WTC11 (cell line): ENCODE measurements at regions not wholly inside any gene's neighbourhood (a gene's known extent, or its start where the extent isn't known, plus 50 kb on each side); places are given as distances from the start of the nearest gene placed in this dataset.
"Not testable (repeated sequence)": the region's sequence is repeated elsewhere in the genome, so short reads cannot be mapped to it uniquely, and the experiment has no call there.

ENCODE experiments used
- ATAC-seq: fragments of 200-7000 bp; cut with Tn5 transposase; 2 replicates; pipeline ENCODE4 v1.10.0; 2021; ENCODE audit warnings: mild to moderate bottlenecking, moderate library complexity
- CTCF ChIA-PET: fragments of 300-600 bp; sonication (Branson Sonifier 250); formaldehyde crosslinking; loops from one replicate; lab custom pipeline; 2021; ENCODE audit warnings: antibody characterized with exemption; lab: Charles Lee
- POLR2A ChIA-PET: fragments of 350-600 bp; sonication (Branson Sonifier 250); formaldehyde crosslinking; loops from one replicate; lab custom pipeline; 2021; ENCODE audit warnings: antibody characterized with exemption; lab: Charles Lee
- DNase-seq: peaks from one replicate; pipeline ENCODE4 v3.0.0; 2021; ENCODE audit warnings: low spot score
- H3K27ac Mint-ChIP-seq: 2 replicates; pipeline ENCODE4 v1.8.0; 2021; ENCODE audit warnings: mixed read lengths
- H3K27me3 Mint-ChIP-seq: 2 replicates; pipeline ENCODE4 v1.8.0; 2021; ENCODE audit warnings: low read depth, mild to moderate bottlenecking, moderate library complexity, mixed read lengths
- H3K36me3 Mint-ChIP-seq: 2 replicates; pipeline ENCODE4 v1.8.0; 2021; ENCODE audit warnings: mixed read lengths
- H3K4me1 Mint-ChIP-seq: 2 replicates; pipeline ENCODE4 v1.8.0; 2022; ENCODE audit warnings: mixed read lengths
- H3K4me3 Mint-ChIP-seq: 2 replicates; pipeline ENCODE4 v1.8.0; 2021; ENCODE audit warnings: mild to moderate bottlenecking, moderate library complexity, mixed read lengths
- H3K9me3 Mint-ChIP-seq: 2 replicates; pipeline ENCODE4 v1.8.0; 2021; ENCODE audit warnings: mixed read lengths
- ATF3 ChIP-seq: sonication (generic); formaldehyde crosslinking; conservative IDR thresholded peaks from 2 replicates; pipeline ENCODE4 v1.8.1; 2022; ENCODE audit warnings: mild to moderate bottlenecking, missing genetic modification reagents
- CTCF ChIP-seq: fragments of 200-600 bp; IDR thresholded peaks from 2 replicates; pipeline ENCODE4 v1.8.0; 2022; ENCODE audit warnings: antibody characterized with exemption
- ELF4 ChIP-seq: sonication (generic); formaldehyde crosslinking; IDR thresholded peaks from 2 replicates; pipeline ENCODE4 v1.8.1; 2022; ENCODE audit warnings: low read depth, mild to moderate bottlenecking, moderate library complexity, missing genetic modification reagents
- ETV6 ChIP-seq: sonication (generic); formaldehyde crosslinking; IDR thresholded peaks from 2 replicates; pipeline ENCODE4 v1.8.1; 2022; ENCODE audit warnings: mild to moderate bottlenecking, missing genetic modification reagents
- HMGA2 ChIP-seq: fragments of 250-450 bp; sonication (Bioruptor Pico); IDR thresholded peaks from 2 replicates; pipeline ENCODE4 v1.4.0; 2021; ENCODE audit warnings: mild to moderate bottlenecking, moderate library complexity
- MXD4 ChIP-seq: fragments of 250-450 bp; sonication (Bioruptor Pico); IDR thresholded peaks from 2 replicates; pipeline ENCODE4 v1.8.0; 2021; ENCODE audit warnings: mild to moderate bottlenecking, moderate library complexity, borderline replicate concordance
- NR1H2 ChIP-seq: sonication (generic); formaldehyde crosslinking; IDR thresholded peaks from 2 replicates; pipeline ENCODE4 v1.9.0; 2021; ENCODE audit warnings: mild to moderate bottlenecking, moderate library complexity, missing genetic modification reagents
- NR2C2 ChIP-seq: sonication (generic); formaldehyde crosslinking; IDR thresholded peaks from 2 replicates; pipeline ENCODE4 v1.8.0; 2022; ENCODE audit warnings: mild to moderate bottlenecking, missing genetic modification reagents
- SMAD4 ChIP-seq: sonication (generic); formaldehyde crosslinking; IDR thresholded peaks from 2 replicates; pipeline ENCODE4 v1.8.0; 2022; ENCODE audit warnings: mild to moderate bottlenecking, missing genetic modification reagents
- SOX15 ChIP-seq: fragments of 250-450 bp; sonication (Bioruptor Pico); IDR thresholded peaks from 2 replicates; pipeline ENCODE4 v1.9.0; 2021; ENCODE audit warnings: mild to moderate bottlenecking
- TCF7 ChIP-seq: sonication (generic); formaldehyde crosslinking; IDR thresholded peaks from 2 replicates; pipeline ENCODE4 v1.8.0; 2022; ENCODE audit warnings: mild to moderate bottlenecking, low read depth, missing genetic modification reagents, moderate library complexity
- TEAD4 ChIP-seq: sonication (generic); formaldehyde crosslinking; IDR thresholded peaks from 2 replicates; pipeline ENCODE4 v1.8.0; 2022; ENCODE audit warnings: mild to moderate bottlenecking, missing genetic modification reagents
- ZNF219 ChIP-seq: sonication (generic); formaldehyde crosslinking; IDR thresholded peaks from 2 replicates; pipeline ENCODE4 v1.8.0; 2023; ENCODE audit warnings: missing genetic modification reagents, mild to moderate bottlenecking, borderline replicate concordance
- ZNF232 ChIP-seq: sonication (generic); formaldehyde crosslinking; IDR thresholded peaks from 2 replicates; pipeline ENCODE4 v1.8.0; 2022; ENCODE audit warnings: mild to moderate bottlenecking, missing genetic modification reagents
- ZNF423 ChIP-seq: fragments of 250-450 bp; sonication (Bioruptor Pico); IDR thresholded peaks from 2 replicates; pipeline ENCODE4 v2.1.2; 2022; ENCODE audit warnings: mild to moderate bottlenecking, moderate library complexity
- TF ChIP-seq, protein P1 (sequence below): sonication (generic); formaldehyde crosslinking; IDR thresholded peaks from 2 replicates; pipeline ENCODE4 v1.8.0; 2022; ENCODE audit warnings: mild to moderate bottlenecking, missing genetic modification reagents
- TF ChIP-seq, protein P2 (sequence below): fragments of 250-450 bp; sonication (Bioruptor Pico); IDR thresholded peaks from 2 replicates; pipeline ENCODE4 v1.9.0; 2021; ENCODE audit warnings: mild to moderate bottlenecking
- TF ChIP-seq, protein P3 (sequence below): sonication (generic); formaldehyde crosslinking; IDR thresholded peaks from 2 replicates; pipeline ENCODE4 v1.8.1; 2022; ENCODE audit warnings: low read depth, mild to moderate bottlenecking, moderate library complexity, missing genetic modification reagents, borderline replicate concordance
- TF ChIP-seq, protein P4 (sequence below): sonication (generic); formaldehyde crosslinking; IDR thresholded peaks from 2 replicates; pipeline ENCODE4 v1.8.1; 2023; ENCODE audit warnings: mild to moderate bottlenecking, missing genetic modification reagents
- TF ChIP-seq, protein P5 (sequence below): sonication (generic); formaldehyde crosslinking; IDR thresholded peaks from 2 replicates; pipeline ENCODE4 v1.8.1; 2023; ENCODE audit warnings: mild to moderate bottlenecking, missing genetic modification reagents

- H3K4me1 Mint-ChIP-seq, result no peaks in the 10 kb centered on the region
- no peak for DNase-seq
- no peak for ATAC-seq
- ChIA-PET POLR2A (no interaction called here), CTCF (no interaction called here)
- no peaks in the 10 kb centered on the region for H3K27me3 Mint-ChIP-seq
- TF ChIP-seq ZNF232 (CRISPR knock-in tag) (no peak), ZNF423 (no peak), ELF4 (CRISPR knock-in tag) (no peak), CTCF (no peak), ETV6 (CRISPR knock-in tag) (no peak), SMAD4 (no peak), ZNF219 (CRISPR knock-in tag) (no peak), NR1H2 (CRISPR knock-in tag) (no peak), NR2C2 (CRISPR knock-in tag) (no peak), HMGA2 (no peak), TEAD4 (CRISPR knock-in tag) (no peak)
- TF ChIP-seq, protein P1, sequence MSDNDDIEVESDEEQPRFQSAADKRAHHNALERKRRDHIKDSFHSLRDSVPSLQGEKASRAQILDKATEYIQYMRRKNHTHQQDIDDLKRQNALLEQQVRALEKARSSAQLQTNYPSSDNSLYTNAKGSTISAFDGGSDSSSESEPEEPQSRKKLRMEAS (CRISPR knock-in tag), result no peak
- TF ChIP-seq, protein P2, sequence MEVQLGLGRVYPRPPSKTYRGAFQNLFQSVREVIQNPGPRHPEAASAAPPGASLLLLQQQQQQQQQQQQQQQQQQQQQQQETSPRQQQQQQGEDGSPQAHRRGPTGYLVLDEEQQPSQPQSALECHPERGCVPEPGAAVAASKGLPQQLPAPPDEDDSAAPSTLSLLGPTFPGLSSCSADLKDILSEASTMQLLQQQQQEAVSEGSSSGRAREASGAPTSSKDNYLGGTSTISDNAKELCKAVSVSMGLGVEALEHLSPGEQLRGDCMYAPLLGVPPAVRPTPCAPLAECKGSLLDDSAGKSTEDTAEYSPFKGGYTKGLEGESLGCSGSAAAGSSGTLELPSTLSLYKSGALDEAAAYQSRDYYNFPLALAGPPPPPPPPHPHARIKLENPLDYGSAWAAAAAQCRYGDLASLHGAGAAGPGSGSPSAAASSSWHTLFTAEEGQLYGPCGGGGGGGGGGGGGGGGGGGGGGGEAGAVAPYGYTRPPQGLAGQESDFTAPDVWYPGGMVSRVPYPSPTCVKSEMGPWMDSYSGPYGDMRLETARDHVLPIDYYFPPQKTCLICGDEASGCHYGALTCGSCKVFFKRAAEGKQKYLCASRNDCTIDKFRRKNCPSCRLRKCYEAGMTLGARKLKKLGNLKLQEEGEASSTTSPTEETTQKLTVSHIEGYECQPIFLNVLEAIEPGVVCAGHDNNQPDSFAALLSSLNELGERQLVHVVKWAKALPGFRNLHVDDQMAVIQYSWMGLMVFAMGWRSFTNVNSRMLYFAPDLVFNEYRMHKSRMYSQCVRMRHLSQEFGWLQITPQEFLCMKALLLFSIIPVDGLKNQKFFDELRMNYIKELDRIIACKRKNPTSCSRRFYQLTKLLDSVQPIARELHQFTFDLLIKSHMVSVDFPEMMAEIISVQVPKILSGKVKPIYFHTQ (CRISPR knock-in tag), result no peak
- peaks cover 9% of the 10 kb centered on the region for H3K36me3 Mint-ChIP-seq
- peaks cover 13% of the 10 kb centered on the region for H3K9me3 Mint-ChIP-seq
- H3K4me3 Mint-ChIP-seq, result no peak overlapping the region
- no peak overlapping the region for H3K27ac Mint-ChIP-seq
Observed at GRCh38 chr2:145524303-145524702, 1004.4 kb upstream of the ZEB2 start.

GRCh38 chr2:145519254-145519653 lies 999.3 kb upstream of the ZEB2 start:
- H3K4me1 Mint-ChIP-seq, H3K27ac Mint-ChIP-seq, H3K27me3 Mint-ChIP-seq, DNase-seq, H3K4me3 Mint-ChIP-seq, H3K36me3 Mint-ChIP-seq, CTCF ChIA-PET, ATAC-seq, POLR2A ChIA-PET: not testable (repeated sequence)
- H3K9me3 Mint-ChIP-seq, result peaks cover 13% of the 10 kb centered on the region

GRCh38 chr2:145511946-145512345 lies 992.0 kb upstream of the ZEB2 start:
- Mint-ChIP-seq H3K27me3 (no peaks in the 10 kb centered on the region), H3K4me3 (no peak overlapping the region), H3K4me1 (no peaks in the 10 kb centered on the region), H3K36me3 (no peaks in the 10 kb centered on the region), H3K9me3 (no peaks in the 10 kb centered on the region), H3K27ac (no peak overlapping the region)
- DNase-seq, result no peak
- POLR2A ChIA-PET, result no interaction called here
- CTCF ChIA-PET, result no interaction called here
- no peak for ATAC-seq
- TF ChIP-seq TCF7 (CRISPR knock-in tag) (no peak), SOX15 (no peak), MXD4 (CRISPR knock-in tag) (no peak), NR2C2 (CRISPR knock-in tag) (no peak), ZNF232 (CRISPR knock-in tag) (no peak), ATF3 (CRISPR knock-in tag) (no peak)
- TF ChIP-seq, protein P3, sequence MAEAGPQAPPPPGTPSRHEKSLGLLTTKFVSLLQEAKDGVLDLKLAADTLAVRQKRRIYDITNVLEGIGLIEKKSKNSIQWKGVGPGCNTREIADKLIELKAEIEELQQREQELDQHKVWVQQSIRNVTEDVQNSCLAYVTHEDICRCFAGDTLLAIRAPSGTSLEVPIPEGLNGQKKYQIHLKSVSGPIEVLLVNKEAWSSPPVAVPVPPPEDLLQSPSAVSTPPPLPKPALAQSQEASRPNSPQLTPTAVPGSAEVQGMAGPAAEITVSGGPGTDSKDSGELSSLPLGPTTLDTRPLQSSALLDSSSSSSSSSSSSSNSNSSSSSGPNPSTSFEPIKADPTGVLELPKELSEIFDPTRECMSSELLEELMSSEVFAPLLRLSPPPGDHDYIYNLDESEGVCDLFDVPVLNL (CRISPR knock-in tag), result no peak
- TF ChIP-seq, protein P4, sequence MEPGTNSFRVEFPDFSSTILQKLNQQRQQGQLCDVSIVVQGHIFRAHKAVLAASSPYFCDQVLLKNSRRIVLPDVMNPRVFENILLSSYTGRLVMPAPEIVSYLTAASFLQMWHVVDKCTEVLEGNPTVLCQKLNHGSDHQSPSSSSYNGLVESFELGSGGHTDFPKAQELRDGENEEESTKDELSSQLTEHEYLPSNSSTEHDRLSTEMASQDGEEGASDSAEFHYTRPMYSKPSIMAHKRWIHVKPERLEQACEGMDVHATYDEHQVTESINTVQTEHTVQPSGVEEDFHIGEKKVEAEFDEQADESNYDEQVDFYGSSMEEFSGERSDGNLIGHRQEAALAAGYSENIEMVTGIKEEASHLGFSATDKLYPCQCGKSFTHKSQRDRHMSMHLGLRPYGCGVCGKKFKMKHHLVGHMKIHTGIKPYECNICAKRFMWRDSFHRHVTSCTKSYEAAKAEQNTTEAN (CRISPR knock-in tag), result no peak
- TF ChIP-seq, protein P5, sequence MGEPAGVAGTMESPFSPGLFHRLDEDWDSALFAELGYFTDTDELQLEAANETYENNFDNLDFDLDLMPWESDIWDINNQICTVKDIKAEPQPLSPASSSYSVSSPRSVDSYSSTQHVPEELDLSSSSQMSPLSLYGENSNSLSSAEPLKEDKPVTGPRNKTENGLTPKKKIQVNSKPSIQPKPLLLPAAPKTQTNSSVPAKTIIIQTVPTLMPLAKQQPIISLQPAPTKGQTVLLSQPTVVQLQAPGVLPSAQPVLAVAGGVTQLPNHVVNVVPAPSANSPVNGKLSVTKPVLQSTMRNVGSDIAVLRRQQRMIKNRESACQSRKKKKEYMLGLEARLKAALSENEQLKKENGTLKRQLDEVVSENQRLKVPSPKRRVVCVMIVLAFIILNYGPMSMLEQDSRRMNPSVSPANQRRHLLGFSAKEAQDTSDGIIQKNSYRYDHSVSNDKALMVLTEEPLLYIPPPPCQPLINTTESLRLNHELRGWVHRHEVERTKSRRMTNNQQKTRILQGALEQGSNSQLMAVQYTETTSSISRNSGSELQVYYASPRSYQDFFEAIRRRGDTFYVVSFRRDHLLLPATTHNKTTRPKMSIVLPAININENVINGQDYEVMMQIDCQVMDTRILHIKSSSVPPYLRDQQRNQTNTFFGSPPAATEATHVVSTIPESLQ (CRISPR knock-in tag), result no peak
